HL-60 (cell line): ENCODE measurements at regions not wholly inside any gene's neighbourhood (a gene's known extent, or its start where the extent isn't known, plus 50 kb on each side); places are given as distances from the start of the nearest gene placed in this dataset.

Experiments
- CTCF ChIP-seq: IDR thresholded peaks from one replicate; pipeline ENCODE4 v1.5.1; 2011; ENCODE audit warnings: low read length, control low read depth, inconsistent platforms; ENCODE audit not compliant: insufficient read depth
- GABPA ChIP-seq: IDR thresholded peaks from 2 replicates; pipeline ENCODE4 v1.6.1; 2012; ENCODE audit warnings: low read depth
- POLR2AphosphoS5 ChIP-seq: IDR thresholded peaks from 2 replicates; pipeline ENCODE4 v1.6.1; 2012; ENCODE audit warnings: low read depth
- TF ChIP-seq, protein P1 (sequence below): IDR thresholded peaks from 2 replicates; pipeline ENCODE4 v1.6.1; 2012; ENCODE audit warnings: low read depth; ENCODE audit not compliant: insufficient replicate concordance

DNA sequence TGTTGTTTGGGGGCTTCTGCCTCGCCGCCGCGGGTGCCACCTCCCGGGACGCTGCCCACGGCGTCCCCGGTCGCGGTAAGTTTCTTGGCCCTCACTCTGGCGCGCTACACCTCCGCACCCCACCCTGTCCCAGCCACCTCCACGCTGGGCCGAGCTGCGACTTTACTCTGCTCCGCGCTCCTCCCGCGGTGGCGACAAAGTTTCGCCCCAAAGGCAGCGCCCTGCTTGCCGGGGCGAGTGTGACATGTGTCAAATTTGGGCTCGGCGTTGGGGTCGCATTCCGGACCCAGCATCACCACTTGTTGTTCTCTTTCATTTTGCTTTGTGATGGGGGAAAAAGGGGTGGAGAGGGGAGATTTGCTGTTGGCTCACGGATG, 167.7 kb upstream of the PPP1R3A start:
- TF ChIP-seq CTCF (no peak), POLR2AphosphoS5 (no peak), GABPA (no peak)
- TF ChIP-seq, protein P1, sequence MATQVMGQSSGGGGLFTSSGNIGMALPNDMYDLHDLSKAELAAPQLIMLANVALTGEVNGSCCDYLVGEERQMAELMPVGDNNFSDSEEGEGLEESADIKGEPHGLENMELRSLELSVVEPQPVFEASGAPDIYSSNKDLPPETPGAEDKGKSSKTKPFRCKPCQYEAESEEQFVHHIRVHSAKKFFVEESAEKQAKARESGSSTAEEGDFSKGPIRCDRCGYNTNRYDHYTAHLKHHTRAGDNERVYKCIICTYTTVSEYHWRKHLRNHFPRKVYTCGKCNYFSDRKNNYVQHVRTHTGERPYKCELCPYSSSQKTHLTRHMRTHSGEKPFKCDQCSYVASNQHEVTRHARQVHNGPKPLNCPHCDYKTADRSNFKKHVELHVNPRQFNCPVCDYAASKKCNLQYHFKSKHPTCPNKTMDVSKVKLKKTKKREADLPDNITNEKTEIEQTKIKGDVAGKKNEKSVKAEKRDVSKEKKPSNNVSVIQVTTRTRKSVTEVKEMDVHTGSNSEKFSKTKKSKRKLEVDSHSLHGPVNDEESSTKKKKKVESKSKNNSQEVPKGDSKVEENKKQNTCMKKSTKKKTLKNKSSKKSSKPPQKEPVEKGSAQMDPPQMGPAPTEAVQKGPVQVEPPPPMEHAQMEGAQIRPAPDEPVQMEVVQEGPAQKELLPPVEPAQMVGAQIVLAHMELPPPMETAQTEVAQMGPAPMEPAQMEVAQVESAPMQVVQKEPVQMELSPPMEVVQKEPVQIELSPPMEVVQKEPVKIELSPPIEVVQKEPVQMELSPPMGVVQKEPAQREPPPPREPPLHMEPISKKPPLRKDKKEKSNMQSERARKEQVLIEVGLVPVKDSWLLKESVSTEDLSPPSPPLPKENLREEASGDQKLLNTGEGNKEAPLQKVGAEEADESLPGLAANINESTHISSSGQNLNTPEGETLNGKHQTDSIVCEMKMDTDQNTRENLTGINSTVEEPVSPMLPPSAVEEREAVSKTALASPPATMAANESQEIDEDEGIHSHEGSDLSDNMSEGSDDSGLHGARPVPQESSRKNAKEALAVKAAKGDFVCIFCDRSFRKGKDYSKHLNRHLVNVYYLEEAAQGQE = no peak
